HUES48 (cell line): ENCODE measurements at regions not wholly inside any gene's neighbourhood (a gene's known extent, or its start where the extent isn't known, plus 50 kb on each side); places are given as distances from the start of the nearest gene placed in this dataset.

ENCODE experiments used
- H3K27ac ChIP-seq: one replicate; pipeline ENCODE4 v1.7.0; 2013; ENCODE audit warnings: low read depth, low read length, inconsistent platforms
- H3K27me3 ChIP-seq: 2 replicates; pipeline ENCODE4 v1.6.1; 2013; ENCODE audit warnings: mild to moderate bottlenecking, low read length; ENCODE audit not compliant: control insufficient read depth, insufficient read depth
- H3K36me3 ChIP-seq: 2 replicates; pipeline ENCODE4 v1.6.1; 2013; ENCODE audit warnings: low read length; ENCODE audit not compliant: control insufficient read depth, insufficient read depth
- H3K4me1 ChIP-seq: 2 replicates; pipeline ENCODE4 v1.6.1; 2013; ENCODE audit warnings: mild to moderate bottlenecking, low read length; ENCODE audit not compliant: control insufficient read depth, insufficient read depth
- H3K4me3 ChIP-seq: 2 replicates; pipeline ENCODE4 v1.5.1; 2013; ENCODE audit warnings: mild to moderate bottlenecking, low read depth, low read length
- H3K9ac ChIP-seq: 2 replicates; pipeline ENCODE4 v1.6.1; 2013; ENCODE audit warnings: mild to moderate bottlenecking, low read depth, low read length, moderate library complexity
- H3K9me3 ChIP-seq: 2 replicates; pipeline ENCODE4 v1.6.1; 2013; ENCODE audit warnings: low read length; ENCODE audit not compliant: control insufficient read depth, insufficient read depth

GRCh38 chr1:60235275-60235674, 161.7 kb upstream of the C1orf87 start:
- Histone ChIP-seq H3K4me3 (no peak overlapping the region), H3K36me3 (no peaks in the 10 kb centered on the region), H3K27me3 (no peaks in the 10 kb centered on the region), H3K9me3 (no peaks in the 10 kb centered on the region), H3K4me1 (no peaks in the 10 kb centered on the region), H3K27ac (no peak overlapping the region), H3K9ac (no peak overlapping the region)

GRCh38 chr1:60234776-60235175, 161.2 kb upstream of the C1orf87 start:
- Histone ChIP-seq H3K4me1 (no peaks in the 10 kb centered on the region), H3K9ac (no peak overlapping the region), H3K27me3 (no peaks in the 10 kb centered on the region), H3K4me3 (no peak overlapping the region), H3K27ac (no peak overlapping the region), H3K36me3 (no peaks in the 10 kb centered on the region), H3K9me3 (no peaks in the 10 kb centered on the region)

- Histone ChIP-seq H3K4me3 (no peak overlapping the region), H3K36me3 (no peaks in the 10 kb centered on the region), H3K27ac (no peak overlapping the region), H3K9me3 (no peaks in the 10 kb centered on the region), H3K27me3 (no peaks in the 10 kb centered on the region), H3K9ac (no peak overlapping the region), H3K4me1 (no peaks in the 10 kb centered on the region)
Measured at GRCh38 chr1:60229821-60230220, 156.3 kb upstream of the C1orf87 start.

DNA sequence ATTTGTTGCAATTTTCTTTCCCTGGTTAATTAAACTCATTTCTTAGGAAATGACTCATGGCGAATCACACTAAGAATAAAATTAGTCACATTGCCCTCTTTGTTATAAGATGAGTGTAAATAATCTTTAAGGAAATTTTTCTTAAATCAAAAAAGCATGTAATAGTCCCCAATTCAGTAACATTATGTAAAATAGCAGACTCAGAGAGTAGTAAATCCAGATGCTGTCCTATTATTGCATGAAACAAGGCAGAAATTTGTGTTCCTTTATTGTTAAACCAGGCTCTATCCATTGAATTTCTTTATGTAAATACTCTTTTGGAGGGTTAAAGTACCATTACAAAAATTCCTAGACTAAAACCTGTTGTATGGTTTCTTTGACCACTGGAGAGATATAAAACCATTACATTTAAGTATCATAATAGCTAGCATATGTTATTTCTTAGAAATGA, 154.5 kb upstream of the C1orf87 start:
- Histone ChIP-seq H3K4me1 (no peaks in the 10 kb centered on the region), H3K27ac (no peak overlapping the region), H3K27me3 (no peaks in the 10 kb centered on the region), H3K9me3 (no peaks in the 10 kb centered on the region), H3K36me3 (no peaks in the 10 kb centered on the region), H3K4me3 (no peak overlapping the region), H3K9ac (no peak overlapping the region)

DNA sequence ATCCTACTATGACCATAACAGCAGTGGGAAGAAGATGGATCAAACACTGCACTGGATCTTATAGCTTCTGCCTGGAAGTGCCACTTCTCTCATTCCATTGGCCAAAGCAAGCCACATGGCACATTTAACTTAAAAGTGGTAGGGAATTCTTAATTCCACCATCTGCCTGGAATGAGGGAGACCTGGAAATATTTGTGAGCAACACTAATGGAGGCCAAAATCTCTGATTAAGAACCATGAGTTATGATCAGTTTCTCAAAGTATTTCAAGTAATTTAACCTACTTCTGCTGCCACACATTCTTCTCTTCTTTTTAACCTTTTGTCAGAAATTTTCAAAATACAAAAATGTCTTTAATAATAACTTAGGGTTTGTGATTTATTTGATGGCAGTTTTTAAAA, 154.0 kb upstream of the C1orf87 start:
- Histone ChIP-seq H3K9me3 (no peaks in the 10 kb centered on the region), H3K9ac (no peak overlapping the region)

DNA sequence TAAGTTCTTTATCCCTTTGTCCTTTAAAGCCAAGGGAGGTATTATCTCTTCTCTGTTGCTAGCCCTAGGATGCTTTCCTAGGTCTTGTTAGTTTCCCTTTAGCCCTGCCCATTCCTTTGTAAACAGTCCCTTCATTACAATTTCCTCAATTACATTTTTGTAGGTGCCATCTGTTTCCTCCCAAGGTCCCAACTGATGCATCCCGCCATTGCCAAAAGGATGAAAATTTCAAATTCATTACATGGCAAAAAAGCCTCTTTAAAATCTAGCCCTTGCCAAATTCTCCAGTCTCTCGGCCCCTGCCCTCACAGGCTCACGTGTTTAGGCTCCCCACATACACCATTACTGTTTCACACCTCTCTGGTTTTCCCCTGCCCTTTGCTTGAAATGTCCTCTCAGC, 151.9 kb upstream of the C1orf87 start:
- Histone ChIP-seq H3K27me3 (no peaks in the 10 kb centered on the region), H3K36me3 (no peaks in the 10 kb centered on the region), H3K4me1 (no peaks in the 10 kb centered on the region)

More for the DNA sequence above, 154.0 kb upstream of the C1orf87 start:
- no peak overlapping the region for H3K4me3 ChIP-seq
- H3K4me1 ChIP-seq = no peaks in the 10 kb centered on the region
- H3K27me3 ChIP-seq = no peaks in the 10 kb centered on the region
- H3K27ac ChIP-seq = no peak overlapping the region
- H3K36me3 ChIP-seq = no peaks in the 10 kb centered on the region

GRCh38 chr1:60224523-60224922, 151.0 kb upstream of the C1orf87 start:
- Histone ChIP-seq H3K4me1 (no peaks in the 10 kb centered on the region), H3K4me3 (no peak overlapping the region), H3K36me3 (no peaks in the 10 kb centered on the region), H3K9ac (no peak overlapping the region), H3K27ac (no peak overlapping the region), H3K27me3 (no peaks in the 10 kb centered on the region), H3K9me3 (no peaks in the 10 kb centered on the region)

More for the DNA sequence above, 151.9 kb upstream of the C1orf87 start:
- no peak overlapping the region for H3K9ac ChIP-seq
- no peak overlapping the region for H3K27ac ChIP-seq
- H3K4me3 ChIP-seq = no peak overlapping the region
- no peaks in the 10 kb centered on the region for H3K9me3 ChIP-seq

- Histone ChIP-seq H3K4me1 (no peaks in the 10 kb centered on the region), H3K9ac (no peak overlapping the region), H3K27me3 (no peaks in the 10 kb centered on the region), H3K9me3 (no peaks in the 10 kb centered on the region), H3K4me3 (no peak overlapping the region), H3K36me3 (no peaks in the 10 kb centered on the region), H3K27ac (no peak overlapping the region)
Measured at GRCh38 chr1:60223158-60223557, 149.6 kb upstream of the C1orf87 start.

DNA sequence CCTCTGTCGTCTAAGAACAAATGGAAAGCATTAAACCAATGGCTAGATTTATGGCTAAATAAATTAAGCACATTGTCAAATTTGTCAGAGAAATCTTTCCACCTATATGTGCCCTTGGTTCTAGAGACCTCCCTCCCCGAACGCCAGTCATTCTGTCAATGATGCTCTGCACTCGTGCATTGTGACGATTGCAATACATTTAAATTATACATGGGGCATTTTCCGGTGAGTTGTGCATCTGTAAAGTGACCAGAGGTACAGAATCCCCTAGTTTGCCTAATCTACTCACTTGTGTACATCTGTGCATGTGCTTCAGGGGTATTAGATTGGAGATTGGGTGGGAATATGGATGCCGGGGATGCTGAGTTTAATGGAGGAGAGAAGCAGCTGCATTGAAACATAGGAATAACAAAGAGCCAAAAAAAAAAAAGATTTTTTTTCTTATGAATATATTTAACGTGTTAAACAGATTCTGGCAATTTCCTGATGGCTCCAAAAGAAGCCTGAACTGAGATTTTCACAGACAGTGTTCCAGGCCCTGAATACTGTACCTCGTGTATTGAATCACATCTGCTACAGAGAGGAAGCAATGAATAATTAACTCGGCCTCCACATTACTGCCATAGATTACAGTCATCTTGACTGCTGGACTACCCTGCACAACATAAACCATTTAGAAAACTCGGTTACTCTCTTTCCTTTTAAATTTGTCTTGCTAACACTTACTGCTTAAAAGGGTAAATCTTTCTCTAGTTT, 149.0 kb upstream of the C1orf87 start:
- Histone ChIP-seq H3K4me1 (no peaks in the 10 kb centered on the region), H3K27me3 (no peaks in the 10 kb centered on the region), H3K36me3 (no peaks in the 10 kb centered on the region), H3K9ac (no peak overlapping the region), H3K4me3 (no peak overlapping the region), H3K9me3 (no peaks in the 10 kb centered on the region), H3K27ac (no peak overlapping the region)

- H3K36me3 ChIP-seq = no peaks in the 10 kb centered on the region
- no peaks in the 10 kb centered on the region for H3K4me1 ChIP-seq
- H3K4me3 ChIP-seq = no peak overlapping the region
Measured at GRCh38 chr1:60213253-60213652, 139.7 kb upstream of the C1orf87 start.

GRCh38 chr1:60196026-60196425, 122.5 kb upstream of the C1orf87 start:
- H3K4me1 ChIP-seq = no peaks in the 10 kb centered on the region
- no peak overlapping the region for H3K9ac ChIP-seq
- H3K27me3 ChIP-seq = no peaks in the 10 kb centered on the region
- no peak overlapping the region for H3K4me3 ChIP-seq
- H3K36me3 ChIP-seq = no peaks in the 10 kb centered on the region
- no peaks in the 10 kb centered on the region for H3K9me3 ChIP-seq
- H3K27ac ChIP-seq = no peak overlapping the region

More at GRCh38 chr1:60213253-60213652, 139.7 kb upstream of the C1orf87 start:
- H3K9ac ChIP-seq = no peak overlapping the region
- no peak overlapping the region for H3K27ac ChIP-seq
- no peaks in the 10 kb centered on the region for H3K27me3 ChIP-seq
- H3K9me3 ChIP-seq = no peaks in the 10 kb centered on the region
